Femur (tissue), 1 donor: ENCODE measurements at regions not wholly inside any gene's neighbourhood (a gene's known extent, or its start where the extent isn't known, plus 50 kb on each side); places are given as distances from the start of the nearest gene placed in this dataset.

Experiments
- DNase-seq: peaks from one replicate; pipeline ENCODE4 v3.0.0-alpha.2; 2017

DNA sequence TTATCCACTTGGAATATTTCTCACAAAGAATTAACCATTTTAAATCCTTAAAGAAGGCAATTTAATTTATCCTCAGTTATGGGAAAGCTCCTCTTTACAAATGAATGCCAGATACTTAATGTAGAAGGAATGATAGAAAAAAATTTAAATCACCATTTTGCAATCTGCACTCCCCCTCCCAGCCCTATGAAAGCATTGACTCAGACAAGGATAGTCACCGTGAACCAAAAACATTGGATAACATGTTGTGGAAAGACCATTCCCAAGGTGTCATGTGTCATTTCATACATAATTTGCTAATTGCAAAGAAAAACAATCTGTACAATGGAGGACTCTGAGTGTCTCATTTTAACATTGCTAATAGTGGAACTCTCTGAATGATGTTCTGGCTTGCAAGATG is 421.0 kb downstream of the TXNL1 start:
- DNase-seq: no peak

DNA sequence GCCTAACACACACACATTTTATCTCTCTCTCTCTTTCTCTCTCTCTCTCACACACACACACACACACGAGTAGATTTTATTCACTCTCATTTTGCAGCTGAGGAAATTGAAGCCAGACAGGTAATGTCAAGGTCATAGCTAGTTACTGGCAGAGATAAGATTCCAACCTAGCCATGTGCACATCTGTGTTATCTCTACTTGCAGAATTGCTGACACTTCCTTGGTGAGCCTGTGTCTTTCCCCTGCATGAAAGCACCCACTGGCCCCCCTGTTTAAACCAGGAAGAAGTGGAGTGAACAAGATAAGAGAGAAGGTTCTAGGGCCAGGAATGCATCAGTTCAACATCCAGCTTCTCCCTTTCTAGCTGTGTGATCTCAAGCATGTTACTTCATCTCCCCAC is 423.7 kb downstream of the TXNL1 start:
- DNase-seq: no peak

DNA sequence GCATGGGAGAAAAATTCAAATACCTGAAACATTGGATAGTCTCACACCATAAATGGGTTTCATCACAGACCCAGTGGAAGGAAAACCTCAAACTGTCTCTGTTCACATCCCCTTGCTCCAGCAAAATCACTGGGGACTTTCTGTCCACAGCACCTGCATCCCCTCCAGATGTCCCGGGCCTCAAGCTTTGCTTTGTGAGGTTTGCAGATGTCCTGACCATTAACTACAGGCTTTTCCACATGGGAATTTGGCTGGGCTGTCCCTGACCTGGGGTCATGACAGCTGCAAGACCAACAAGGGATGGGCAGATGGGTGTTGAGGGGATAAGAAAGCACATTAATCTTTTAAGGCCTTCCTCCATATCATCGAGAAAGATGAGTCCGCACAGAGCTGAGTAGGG is 427.9 kb downstream of the TXNL1 start:
- DNase-seq: peak; percentile 32

DNA sequence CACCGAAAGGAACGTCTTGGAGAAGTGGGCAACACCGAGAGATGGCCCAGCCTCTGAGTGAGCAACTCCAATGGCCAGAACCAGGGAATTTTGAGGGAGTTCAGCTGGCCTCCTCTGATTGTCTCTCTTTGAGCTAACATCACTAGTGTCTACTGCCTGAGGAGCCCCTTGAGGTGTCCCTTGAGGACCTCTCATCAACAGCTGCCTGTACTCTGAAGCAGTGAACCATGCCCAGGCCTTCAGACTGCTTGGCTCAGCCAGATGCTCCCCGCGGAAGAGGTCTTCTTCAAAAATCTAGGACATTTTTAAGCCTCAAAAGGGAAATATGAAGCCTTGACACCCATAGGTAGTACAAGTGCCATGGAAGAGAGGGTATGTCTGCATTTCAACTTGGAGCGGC is 430.4 kb downstream of the TXNL1 start:
- DNase-seq: no peak

DNA sequence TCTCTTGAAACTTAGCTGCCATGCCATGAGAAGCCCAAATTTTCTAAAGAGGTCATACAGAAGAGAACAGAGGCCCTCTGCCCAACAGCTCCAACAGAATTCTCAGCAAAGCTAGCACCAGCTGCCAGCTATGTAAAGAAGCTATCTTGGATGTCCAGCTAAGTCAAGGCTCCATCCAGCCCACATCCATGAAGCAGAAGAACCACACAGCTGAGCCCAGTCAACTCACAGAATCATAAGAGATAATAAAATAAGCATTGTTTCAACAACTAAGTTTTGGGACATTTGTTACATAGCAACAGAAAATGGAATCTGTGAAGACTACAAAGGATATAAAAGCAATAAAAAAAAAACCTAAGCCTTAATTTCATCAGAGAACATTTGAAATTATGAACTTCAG is 434.3 kb downstream of the TXNL1 start:
- no peak for DNase-seq

DNA sequence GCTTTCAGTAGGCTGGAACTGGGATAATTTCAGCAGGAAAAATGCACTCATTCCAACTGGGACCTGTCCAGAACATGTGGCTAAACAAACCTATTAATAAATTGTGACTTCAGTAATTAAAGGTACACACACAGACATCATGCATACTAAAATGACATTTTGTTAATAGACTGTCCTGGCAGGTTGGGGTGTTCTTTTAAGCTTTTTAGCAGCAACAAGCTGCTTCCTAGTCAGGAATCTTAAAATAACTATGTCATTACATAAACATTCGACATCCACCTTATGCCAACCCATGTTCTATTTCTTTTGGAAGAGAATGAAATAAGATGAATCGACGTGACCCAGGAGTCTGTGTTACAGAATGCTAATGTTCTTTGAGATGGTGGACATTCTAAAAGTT is 435.7 kb downstream of the TXNL1 start:
- no peak for DNase-seq

DNA sequence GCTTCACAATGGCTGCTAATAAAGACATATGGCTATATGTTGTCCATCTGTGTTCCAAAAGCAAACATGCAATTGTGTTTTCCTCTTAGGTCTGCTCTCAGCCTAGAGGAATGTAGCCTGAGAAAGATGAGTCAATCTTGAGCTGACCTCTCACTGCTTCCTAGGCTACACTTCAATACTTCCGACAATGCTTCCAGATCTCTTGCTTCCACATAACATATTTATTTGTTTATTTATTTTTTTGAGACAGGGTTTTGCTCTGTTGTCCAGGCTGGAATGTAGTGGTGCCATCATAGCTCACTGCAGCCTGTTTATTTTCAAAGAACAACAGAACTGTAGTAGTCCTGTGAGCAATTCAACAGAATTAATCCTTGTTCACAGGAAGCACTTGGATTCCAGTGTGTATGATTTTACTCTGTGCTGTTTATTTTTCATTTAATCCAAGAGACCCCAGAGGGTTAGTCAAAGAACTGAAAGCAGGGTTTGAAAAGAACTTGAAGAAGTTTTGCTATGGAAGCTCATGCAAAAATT is 437.9 kb downstream of the TXNL1 start:
- DNase-seq: no peak

DNA sequence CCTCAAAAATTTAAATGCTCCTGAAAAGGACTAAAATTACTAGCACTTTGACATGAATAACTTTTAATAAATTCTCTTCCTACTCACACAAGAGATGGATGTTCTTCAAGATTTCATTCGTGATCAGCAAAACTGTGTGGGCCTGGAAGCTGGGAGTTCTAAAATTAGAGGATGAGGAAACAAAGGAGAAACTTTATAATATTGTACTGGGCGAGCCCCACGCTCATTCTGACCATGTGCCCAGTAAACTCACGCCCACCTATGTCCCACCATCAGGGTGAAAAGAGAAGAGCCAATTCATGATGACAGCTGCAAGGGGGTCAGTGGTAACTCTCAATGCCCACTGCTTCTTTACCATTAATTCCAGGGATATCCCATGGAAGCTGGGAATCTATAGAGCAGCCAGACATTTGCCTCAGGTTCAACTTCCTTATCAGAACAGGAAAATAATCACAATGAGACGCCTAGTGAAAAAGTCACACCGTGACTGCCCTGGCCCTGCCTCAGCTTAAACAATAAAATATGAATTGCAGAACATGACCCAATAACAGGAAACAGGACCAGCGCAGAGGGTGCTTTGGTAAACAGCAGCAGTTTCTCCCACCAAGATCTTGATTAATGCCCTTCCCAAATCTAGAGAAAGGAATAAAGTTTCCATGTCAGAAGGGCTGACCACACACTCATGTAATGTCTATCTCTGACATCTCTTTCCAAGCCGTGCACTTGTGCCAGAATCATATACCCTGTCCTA is 438.6 kb downstream of the TXNL1 start:
- DNase-seq: no peak

DNA sequence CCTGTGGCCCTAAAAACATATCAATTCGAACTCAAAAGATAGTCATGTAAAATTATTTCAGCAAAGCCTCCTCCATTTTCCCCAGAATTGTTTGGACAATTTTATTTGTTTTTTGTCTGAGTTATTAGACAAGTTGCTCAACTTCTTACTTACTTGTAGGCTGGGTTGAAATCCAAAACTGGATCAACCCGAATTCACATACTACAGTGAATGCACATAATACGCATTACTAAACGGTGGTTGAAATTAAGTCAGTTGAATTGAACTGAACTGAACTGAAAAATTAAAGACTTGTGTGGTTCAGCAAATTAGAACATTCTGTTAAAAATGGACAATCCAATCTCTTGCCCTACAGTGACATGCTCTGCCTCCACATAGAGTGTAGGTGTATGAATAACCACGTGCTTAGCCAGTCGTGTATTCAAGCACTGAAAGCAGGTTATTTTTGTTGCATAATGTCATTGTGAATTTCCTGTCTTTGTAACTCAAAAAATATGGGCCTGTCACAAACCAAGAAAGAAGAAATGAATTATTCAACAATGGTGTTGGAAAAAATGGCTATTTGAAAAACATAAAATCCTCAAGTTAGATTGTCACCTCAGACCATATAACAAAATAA is 441.0 kb downstream of the TXNL1 start:
- DNase-seq: no peak

DNA sequence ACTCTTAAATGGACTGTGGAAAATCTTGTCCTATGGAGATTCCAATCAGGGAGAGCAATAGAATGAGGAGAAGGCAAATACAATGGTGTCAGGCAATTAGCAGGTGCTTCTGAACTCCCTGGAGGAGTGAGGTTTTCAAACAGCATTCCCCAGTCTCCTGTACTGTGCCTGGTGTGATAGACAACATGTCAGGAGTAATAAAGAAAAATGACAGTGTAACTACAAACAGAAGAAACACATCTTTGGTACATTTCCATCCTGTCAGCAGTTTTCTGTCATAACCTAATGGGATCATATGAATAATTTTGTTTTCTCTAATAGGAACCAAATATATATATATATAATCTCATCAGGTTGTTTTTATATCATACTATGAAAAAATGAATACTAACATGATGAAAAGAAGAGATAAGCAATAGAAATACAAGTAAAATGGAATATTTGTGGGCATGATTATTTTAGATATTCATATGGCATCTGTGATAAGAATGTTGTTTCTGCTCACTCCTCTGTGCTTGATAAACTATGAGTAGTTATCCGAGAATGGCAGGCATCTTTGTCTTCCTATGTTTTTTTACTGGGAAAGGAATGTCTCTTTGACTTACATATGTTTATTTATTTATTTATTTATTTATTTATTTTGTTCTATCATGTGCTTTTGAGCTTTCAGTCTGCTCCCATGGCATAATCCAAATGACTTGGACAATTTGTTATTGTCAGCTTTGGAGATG is 441.7 kb downstream of the TXNL1 start:
- no peak for DNase-seq

DNA sequence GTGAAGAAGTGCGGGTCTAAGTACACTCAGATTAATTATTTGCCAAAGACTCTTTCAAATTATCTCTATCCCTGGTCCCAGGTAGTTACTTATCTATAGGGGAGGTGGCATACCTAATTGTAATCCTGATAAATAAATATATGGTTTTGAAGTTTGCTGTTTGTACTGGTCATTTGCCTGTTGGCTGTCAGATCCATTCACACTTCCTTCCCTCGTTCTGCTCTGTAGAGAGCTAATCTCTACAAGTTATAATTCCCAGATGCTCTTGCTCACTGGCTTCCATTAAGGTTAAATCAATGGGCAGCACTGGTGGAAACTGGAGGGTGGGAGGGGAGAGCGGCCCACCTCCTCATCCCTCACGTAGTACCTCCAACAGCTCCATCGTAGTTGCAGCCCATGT is 447.1 kb downstream of the TXNL1 start:
- no peak for DNase-seq

DNA sequence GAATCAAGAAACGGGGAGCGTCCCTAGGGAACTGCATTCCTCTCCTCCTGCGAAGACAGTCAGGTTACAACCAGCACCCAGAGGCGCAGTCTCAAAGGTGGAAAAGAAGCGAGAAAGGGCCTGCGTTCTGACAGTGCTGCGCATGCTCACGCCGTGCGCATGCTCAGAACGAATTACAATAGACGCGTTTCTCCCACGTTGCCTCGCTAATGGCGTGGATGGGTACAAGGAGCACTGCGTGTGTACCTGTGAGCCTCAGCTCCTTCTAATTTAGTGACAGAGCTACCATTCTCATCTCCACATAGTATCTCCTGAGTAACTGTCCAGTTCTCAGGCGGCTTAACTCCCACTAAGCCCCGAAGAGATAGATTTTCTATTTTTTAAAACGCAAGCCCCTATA is 448.8 kb downstream of the TXNL1 start:
- DNase-seq: no peak

DNA sequence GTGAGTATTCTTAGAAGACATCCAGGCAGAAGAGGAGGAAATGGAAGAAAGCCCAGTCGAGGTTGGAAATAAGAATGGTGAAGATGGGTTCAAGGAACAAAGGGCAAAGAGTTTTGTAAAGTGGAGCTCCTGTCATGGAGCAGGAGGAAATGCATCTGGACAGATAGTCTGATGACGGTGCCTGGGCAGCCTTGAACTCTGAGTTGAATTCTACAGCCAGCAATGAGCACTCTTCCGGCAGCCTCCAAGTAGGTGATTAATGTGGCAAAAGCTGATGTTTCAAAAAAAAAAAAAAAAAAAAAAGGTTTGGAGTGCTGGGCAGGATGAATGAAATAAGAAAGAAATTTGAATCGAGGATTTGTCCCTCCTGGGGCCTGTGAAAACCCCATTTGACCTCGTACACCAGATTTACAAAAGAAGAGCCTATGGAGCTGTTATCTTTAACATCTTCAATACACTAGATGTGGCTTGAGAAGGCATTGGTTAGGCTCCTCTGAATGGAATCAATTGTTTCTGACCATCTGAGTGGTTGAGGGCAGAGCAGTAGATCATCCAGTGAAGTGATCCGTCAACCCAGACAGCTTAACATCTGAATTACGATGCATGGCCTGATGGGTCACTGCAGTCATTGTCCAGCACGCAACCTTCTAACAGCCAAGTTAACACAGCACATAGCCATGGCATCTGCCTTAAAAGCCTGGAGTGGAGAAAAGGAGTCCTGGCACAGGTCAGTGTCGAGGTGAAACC is 449.7 kb downstream of the TXNL1 start:
- no peak for DNase-seq

DNA sequence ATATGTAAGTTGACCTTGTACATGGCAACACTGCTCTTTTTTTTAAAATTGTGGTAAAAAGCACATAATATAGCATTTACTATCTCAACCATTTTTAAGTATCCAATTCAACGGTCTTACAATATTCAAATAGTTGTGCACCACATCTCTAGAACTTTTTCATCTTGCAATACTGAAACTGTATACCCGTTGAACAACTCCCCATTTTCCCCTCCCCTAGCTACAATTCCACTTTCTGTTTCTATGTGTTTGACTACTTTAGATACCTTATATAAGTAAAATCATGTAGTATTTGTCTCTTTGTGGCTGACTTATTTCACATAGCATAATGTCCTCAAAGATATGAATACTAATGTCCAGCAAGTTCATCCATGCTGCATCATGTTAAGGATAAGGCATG is 452.1 kb downstream of the TXNL1 start:
- no peak for DNase-seq

DNA sequence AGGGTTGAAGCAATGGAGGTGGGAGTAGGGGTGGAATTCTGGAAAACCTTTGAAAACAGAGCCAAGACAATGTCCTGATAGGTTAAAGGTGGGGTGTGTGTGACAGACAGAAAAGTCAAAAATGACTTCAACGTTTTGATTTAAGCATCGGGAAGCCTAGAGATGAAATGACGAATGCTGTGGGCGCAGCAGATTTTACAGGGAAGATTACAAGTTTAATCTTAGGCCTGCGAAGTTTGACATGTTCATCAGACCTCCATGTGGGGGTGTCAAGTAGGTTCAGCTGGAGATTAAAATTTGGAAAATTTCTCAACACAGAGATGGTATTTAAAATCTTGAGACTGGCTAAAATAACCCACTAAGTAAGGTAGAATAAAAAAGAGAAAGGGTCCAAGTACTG is 453.3 kb downstream of the TXNL1 start:
- DNase-seq: no peak

DNA sequence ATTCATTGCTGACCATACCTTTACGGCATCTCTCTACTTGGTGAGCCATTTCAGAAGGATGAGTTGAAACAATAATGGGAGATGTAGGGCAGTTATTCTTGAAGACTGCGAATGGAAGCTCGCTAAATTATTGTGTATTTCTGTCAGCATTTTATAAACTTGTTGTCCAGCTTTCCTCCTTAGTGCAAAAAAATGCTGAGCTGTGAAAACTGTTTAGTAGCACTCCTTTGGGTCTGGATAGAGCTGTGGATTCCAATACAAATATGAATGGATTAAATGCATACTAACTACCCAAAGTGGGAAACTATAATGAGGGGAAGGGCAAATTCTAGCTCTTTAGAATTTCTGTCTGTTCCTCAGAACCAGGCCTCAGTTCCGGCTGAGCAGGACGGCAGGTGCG is 461.6 kb downstream of the TXNL1 start:
- DNase-seq: no peak

DNA sequence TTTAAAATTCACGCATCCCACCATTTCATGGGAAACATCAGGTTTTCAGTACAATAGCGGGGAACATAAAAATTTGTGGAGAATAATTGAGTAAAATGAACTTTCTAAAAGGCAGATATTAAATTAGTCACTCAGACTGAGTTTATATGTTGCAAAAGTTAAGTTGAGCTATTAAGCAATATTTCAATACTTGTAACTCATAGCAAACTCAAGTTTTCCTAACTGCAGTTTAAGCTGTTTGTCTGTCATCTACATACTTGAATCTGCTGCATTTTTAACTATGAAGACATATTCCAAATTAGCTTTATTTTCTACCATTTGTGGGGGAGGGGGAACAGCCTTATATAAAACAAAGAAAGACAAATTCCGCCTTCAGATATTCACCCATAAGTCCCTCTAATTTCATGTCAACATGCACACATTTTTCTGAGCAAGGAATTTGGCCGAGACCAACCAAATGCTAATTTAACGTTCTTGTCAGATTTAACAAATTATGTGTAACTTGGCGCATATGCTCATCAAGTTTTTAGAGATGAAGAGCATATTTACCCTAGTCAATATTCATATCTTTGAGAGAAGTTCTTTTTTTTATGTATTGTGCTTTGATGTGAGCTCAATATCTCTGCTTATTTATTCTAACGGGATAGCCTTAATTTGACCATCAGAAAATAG is 462.9 kb downstream of the TXNL1 start:
- no peak for DNase-seq

DNA sequence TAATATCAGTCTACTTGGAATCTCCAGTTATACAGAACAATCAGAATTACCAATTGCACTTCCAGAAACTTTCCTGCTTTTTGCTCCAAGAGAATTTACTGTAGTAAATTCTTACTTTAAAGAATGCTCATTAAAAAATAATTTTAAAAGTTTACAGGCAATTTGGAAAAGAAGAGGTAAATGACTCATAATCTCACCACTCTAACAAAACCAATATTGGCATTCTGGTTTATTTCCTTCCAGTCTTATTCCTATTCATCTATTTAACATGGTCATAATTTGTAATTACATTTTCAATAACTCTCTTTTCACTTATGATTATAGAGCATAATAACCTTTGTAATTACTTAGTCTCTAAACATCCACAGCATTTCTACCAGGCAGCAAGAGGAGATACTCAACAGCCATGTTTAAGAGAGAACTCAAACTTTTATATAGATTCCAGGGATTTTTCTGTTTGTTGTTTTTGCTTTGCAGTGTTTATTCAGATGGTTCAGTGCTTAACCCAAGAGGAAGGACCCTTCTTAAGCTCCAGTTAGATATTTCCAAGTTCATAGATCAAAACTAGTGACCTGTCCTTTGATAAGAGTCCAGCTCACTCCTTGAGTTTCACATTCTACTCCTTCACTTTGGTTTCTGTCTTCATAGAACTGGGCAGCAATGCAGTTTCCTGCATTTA is 464.7 kb downstream of the TXNL1 start:
- no peak for DNase-seq

DNA sequence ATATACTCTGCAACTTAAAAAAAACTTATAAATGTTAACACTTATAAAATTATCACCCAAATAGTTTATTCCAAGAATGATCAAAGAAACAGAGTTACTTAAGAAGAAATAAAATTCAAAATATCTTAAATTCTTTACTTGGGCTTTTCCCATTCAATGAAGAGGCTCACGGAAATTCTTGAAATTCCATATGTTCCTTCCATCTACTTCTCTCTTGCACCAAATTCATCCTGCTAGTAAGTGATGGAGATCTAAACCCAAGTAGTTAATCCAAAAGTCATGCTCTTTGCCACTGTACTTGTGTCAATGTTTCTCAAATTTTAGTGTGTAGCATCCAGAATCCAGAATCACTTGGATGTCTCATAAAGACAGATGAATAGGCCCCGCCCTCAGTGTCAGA is 465.9 kb downstream of the TXNL1 start:
- DNase-seq: no peak

DNA sequence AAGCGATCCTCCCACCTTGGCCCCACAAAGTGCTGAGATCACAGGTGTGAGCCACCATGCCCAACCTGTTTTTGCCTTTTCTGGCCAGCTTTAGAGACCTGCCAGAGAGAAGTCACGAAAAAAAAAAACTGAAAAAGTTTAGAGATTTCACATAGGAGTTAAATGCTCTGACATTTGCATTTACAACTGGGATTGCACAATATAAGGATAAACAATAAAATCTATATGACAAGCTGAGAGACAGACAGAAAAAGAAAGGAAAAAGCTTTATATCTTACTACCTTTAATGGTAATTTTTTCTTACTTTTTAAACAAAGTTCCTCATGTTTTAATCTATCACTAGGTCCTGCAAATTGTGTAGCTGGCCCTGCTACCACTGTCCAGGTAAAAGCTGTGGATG is 466.5 kb downstream of the TXNL1 start:
- no peak for DNase-seq

DNA sequence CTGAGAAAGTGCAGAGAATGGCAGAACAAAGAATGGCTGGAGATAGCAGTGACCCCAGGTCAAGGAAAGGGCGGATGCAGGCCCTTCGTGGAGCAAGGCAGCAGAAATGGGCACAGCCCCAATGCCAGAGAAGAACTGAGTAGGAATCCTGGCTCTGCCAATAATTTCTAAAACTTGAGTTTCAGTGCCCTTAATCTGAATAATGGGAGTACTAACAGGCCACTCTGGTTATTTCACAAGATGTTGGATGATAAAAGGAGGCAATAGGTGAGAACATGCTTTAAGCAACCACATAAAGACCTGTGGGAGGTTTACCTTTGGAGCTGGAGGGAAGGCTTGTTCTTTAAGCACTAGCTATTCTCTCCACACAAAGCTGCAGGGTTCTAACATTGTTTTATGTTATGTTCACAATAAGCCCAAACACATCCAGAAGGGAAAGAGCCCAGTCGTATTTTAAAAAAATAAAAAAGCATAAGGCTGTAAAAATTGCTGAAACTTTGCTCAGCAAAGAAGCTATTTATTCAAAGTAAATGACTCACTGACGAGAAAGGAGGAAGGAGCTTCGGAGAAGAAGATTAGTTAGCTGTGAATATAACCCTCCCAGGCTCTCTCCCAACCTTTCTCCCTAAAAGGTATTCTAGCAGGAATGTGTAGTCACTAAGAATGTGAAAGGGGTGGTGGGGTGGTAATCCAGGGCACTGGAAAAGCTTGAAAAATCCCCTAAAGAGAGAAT is 470.2 kb downstream of the TXNL1 start:
- DNase-seq: no peak
